HEK293 (cell line): ENCODE measurements at regions not wholly inside any gene's neighbourhood (a gene's known extent, or its start where the extent isn't known, plus 50 kb on each side); places are given as distances from the start of the nearest gene placed in this dataset.

Experiments used
- ZBTB1 ChIP-seq: fragments of 450-650 bp; formaldehyde crosslinking; IDR thresholded peaks from 2 replicates; pipeline ENCODE4 v1.5.1; 2016; ENCODE audit warnings: missing biosample characterization, missing genetic modification characterization
- ZBTB17 ChIP-seq: fragments of 450-650 bp; formaldehyde crosslinking; IDR thresholded peaks from 2 replicates; pipeline ENCODE4 v1.5.1; 2016; ENCODE audit warnings: missing biosample characterization, missing genetic modification characterization
- ZNF416 ChIP-seq: fragments of 450-650 bp; formaldehyde crosslinking; IDR thresholded peaks from 2 replicates; pipeline ENCODE4 v1.5.1; 2016; ENCODE audit warnings: missing biosample characterization, missing genetic modification characterization
- ZNF626 ChIP-seq: fragments of 450-650 bp; sonication (Bioruptor Pico); formaldehyde crosslinking; IDR thresholded peaks from 2 replicates; pipeline ENCODE4 v1.5.1; 2018; ENCODE audit warnings: missing biosample characterization, missing genetic modification characterization, inconsistent platforms
- ZNF843 ChIP-seq: fragments of 450-650 bp; formaldehyde crosslinking; IDR thresholded peaks from 2 replicates; pipeline ENCODE4 v1.5.1; 2016; ENCODE audit warnings: missing biosample characterization, missing genetic modification characterization
- TF ChIP-seq, protein P1 (sequence below): fragments of 450-650 bp; formaldehyde crosslinking; IDR thresholded peaks from 2 replicates; pipeline ENCODE4 v1.5.1; 2016; ENCODE audit warnings: missing biosample characterization, missing genetic modification characterization
- TF ChIP-seq, protein P2 (sequence below): fragments of 450-650 bp; formaldehyde crosslinking; IDR thresholded peaks from 2 replicates; pipeline ENCODE4 v1.5.1; 2016; ENCODE audit warnings: missing biosample characterization, missing genetic modification characterization
- TF ChIP-seq, protein P3 (sequence below): fragments of 450-650 bp; formaldehyde crosslinking; IDR thresholded peaks from 2 replicates; pipeline ENCODE4 v1.5.1; 2016; ENCODE audit warnings: missing biosample characterization, missing genetic modification characterization, borderline replicate concordance
- TF ChIP-seq, protein P4 (sequence below): fragments of 450-650 bp; formaldehyde crosslinking; conservative IDR thresholded peaks from 2 replicates; pipeline ENCODE4 v1.5.1; 2016; ENCODE audit warnings: low read depth, missing biosample characterization, missing genetic modification characterization
- TF ChIP-seq, protein P5 (sequence below): fragments of 450-650 bp; formaldehyde crosslinking; IDR thresholded peaks from 2 replicates; pipeline ENCODE4 v1.5.1; 2016; ENCODE audit warnings: missing biosample characterization, missing genetic modification characterization

DNA sequence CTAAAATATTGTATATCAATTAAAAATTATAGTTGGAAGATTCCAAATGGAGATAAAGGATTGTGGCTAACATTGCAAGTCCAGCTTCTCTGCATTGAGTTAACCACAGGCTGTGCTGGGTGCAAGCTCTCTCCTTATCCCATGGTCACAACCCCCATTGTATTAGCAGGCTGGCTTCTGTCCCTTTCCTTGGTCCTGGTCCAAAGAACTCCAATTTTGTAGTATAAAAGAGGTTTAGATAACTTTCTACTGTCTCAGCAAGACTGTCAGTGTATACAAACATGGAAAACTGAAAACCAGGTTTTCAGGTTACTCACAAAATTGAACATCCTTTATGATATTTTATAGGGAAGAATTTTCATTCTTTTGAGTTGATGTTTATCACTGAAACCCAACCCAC is 76.6 kb upstream of the HS3ST3A1 start:
- TF ChIP-seq, protein P1, sequence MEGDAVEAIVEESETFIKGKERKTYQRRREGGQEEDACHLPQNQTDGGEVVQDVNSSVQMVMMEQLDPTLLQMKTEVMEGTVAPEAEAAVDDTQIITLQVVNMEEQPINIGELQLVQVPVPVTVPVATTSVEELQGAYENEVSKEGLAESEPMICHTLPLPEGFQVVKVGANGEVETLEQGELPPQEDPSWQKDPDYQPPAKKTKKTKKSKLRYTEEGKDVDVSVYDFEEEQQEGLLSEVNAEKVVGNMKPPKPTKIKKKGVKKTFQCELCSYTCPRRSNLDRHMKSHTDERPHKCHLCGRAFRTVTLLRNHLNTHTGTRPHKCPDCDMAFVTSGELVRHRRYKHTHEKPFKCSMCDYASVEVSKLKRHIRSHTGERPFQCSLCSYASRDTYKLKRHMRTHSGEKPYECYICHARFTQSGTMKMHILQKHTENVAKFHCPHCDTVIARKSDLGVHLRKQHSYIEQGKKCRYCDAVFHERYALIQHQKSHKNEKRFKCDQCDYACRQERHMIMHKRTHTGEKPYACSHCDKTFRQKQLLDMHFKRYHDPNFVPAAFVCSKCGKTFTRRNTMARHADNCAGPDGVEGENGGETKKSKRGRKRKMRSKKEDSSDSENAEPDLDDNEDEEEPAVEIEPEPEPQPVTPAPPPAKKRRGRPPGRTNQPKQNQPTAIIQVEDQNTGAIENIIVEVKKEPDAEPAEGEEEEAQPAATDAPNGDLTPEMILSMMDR (tag by site-specific recombination), result no peak
- TF ChIP-seq, protein P2, sequence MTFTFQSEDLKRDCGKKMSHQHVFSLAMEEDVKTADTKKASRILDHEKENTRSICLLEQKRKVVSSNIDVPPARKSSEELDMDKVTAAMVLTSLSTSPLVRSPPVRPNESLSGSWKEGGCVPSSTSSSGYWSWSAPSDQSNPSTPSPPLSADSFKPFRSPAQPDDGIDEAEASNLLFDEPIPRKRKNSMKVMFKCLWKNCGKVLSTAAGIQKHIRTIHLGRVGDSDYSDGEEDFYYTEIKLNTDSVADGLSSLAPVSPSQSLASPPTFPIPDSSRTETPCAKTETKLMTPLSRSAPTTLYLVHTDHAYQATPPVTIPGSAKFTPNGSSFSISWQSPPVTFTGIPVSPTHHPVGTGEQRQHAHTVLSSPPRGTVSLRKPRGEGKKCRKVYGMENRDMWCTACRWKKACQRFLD (tag by site-specific recombination), result no peak
- TF ChIP-seq ZBTB1 (tag by site-specific recombination) (no peak), ZNF416 (no peak), ZNF626 (tag by site-specific recombination) (no peak), ZBTB17 (no peak), ZNF843 (tag by site-specific recombination) (no peak)
- TF ChIP-seq, protein P3, sequence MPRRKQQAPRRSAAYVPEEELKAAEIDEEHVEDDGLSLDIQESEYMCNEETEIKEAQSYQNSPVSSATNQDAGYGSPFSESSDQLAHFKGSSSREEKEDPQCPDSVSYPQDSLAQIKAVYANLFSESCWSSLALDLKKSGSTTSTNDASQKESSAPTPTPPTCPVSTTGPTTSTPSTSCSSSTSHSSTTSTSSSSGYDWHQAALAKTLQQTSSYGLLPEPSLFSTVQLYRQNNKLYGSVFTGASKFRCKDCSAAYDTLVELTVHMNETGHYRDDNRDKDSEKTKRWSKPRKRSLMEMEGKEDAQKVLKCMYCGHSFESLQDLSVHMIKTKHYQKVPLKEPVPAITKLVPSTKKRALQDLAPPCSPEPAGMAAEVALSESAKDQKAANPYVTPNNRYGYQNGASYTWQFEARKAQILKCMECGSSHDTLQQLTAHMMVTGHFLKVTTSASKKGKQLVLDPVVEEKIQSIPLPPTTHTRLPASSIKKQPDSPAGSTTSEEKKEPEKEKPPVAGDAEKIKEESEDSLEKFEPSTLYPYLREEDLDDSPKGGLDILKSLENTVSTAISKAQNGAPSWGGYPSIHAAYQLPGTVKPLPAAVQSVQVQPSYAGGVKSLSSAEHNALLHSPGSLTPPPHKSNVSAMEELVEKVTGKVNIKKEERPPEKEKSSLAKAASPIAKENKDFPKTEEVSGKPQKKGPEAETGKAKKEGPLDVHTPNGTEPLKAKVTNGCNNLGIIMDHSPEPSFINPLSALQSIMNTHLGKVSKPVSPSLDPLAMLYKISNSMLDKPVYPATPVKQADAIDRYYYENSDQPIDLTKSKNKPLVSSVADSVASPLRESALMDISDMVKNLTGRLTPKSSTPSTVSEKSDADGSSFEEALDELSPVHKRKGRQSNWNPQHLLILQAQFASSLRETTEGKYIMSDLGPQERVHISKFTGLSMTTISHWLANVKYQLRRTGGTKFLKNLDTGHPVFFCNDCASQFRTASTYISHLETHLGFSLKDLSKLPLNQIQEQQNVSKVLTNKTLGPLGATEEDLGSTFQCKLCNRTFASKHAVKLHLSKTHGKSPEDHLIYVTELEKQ (tag by site-specific recombination), result no peak
- TF ChIP-seq, protein P4, sequence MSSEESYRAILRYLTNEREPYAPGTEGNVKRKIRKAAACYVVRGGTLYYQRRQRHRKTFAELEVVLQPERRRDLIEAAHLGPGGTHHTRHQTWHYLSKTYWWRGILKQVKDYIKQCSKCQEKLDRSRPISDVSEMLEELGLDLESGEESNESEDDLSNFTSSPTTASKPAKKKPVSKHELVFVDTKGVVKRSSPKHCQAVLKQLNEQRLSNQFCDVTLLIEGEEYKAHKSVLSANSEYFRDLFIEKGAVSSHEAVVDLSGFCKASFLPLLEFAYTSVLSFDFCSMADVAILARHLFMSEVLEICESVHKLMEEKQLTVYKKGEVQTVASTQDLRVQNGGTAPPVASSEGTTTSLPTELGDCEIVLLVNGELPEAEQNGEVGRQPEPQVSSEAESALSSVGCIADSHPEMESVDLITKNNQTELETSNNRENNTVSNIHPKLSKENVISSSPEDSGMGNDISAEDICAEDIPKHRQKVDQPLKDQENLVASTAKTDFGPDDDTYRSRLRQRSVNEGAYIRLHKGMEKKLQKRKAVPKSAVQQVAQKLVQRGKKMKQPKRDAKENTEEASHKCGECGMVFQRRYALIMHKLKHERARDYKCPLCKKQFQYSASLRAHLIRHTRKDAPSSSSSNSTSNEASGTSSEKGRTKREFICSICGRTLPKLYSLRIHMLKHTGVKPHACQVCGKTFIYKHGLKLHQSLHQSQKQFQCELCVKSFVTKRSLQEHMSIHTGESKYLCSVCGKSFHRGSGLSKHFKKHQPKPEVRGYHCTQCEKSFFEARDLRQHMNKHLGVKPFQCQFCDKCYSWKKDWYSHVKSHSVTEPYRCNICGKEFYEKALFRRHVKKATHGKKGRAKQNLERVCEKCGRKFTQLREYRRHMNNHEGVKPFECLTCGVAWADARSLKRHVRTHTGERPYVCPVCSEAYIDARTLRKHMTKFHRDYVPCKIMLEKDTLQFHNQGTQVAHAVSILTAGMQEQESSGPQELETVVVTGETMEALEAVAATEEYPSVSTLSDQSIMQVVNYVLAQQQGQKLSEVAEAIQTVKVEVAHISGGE (tag by site-specific recombination), result no peak
- TF ChIP-seq, protein P5, sequence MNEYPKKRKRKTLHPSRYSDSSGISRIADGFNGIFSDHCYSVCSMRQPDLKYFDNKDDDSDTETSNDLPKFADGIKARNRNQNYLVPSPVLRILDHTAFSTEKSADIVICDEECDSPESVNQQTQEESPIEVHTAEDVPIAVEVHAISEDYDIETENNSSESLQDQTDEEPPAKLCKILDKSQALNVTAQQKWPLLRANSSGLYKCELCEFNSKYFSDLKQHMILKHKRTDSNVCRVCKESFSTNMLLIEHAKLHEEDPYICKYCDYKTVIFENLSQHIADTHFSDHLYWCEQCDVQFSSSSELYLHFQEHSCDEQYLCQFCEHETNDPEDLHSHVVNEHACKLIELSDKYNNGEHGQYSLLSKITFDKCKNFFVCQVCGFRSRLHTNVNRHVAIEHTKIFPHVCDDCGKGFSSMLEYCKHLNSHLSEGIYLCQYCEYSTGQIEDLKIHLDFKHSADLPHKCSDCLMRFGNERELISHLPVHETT (tag by site-specific recombination), result no peak
